Kidney (tissue), 13 donors: ENCODE measurements at regions not wholly inside any gene's neighbourhood (a gene's known extent, or its start where the extent isn't known, plus 50 kb on each side); places are given as distances from the start of the nearest gene placed in this dataset.
A peak's percentile ranks its signal among the peaks of the same experiment; 100 is the strongest.

ENCODE experiments used
- DNase-seq, 5 donors: peaks; one replicate each; pipeline ENCODE4 v3.0.0-alpha.2; 2013 to 2020
- FAIRE-seq: peaks from 2 replicates; lab custom pipeline; 2012; peaks lifted over from hg19 to GRCh38; lab: Jason Lieb, UNC
- H3K27ac ChIP-seq, 2 donors: one replicate each; pipeline ENCODE4 v1.7.0; 2013; ENCODE audit warnings: low read depth in 2 of 2, low read length in 2 of 2, inconsistent platforms in 1 of 2
- H3K27me3 ChIP-seq: one replicate; pipeline ENCODE4 v1.7.1; 2013; ENCODE audit warnings: low read length, inconsistent platforms; ENCODE audit not compliant: control insufficient read depth, insufficient read depth
- H3K36me3 ChIP-seq, 3 donors: one replicate each; pipeline versions ENCODE4 v1.7.0 to v1.7.1; 2013; ENCODE audit warnings: low read length in 3 of 3, control low read depth in 1 of 3, inconsistent platforms in 1 of 3; ENCODE audit not compliant: insufficient read depth in 3 of 3, control insufficient read depth in 2 of 3
- H3K4me1 ChIP-seq, 3 donors: one replicate each; pipeline versions ENCODE4 v1.7.0 to v1.7.1; 2013; ENCODE audit warnings: low read length in 3 of 3, inconsistent platforms in 1 of 3, low read depth in 1 of 3; ENCODE audit not compliant: control insufficient read depth in 2 of 3, insufficient read depth in 2 of 3
- H3K4me3 ChIP-seq, 3 donors: one replicate each; pipeline versions ENCODE4 v1.7.0 to v1.8.1; 2013; ENCODE audit warnings: low read length in 3 of 3, control low read depth in 1 of 3, inconsistent platforms in 1 of 3
- H3K9ac ChIP-seq, 3 donors: one replicate each; pipeline versions ENCODE4 v1.7.0 to v1.7.1; 2013; ENCODE audit warnings: low read length in 3 of 3, control low read depth in 1 of 3, inconsistent platforms in 1 of 3
- H3K9me3 ChIP-seq, 3 donors: one replicate each; pipeline versions ENCODE4 v1.7.0 to v1.7.1; 2013; ENCODE audit warnings: low read length in 3 of 3, control low read depth in 1 of 3, inconsistent platforms in 1 of 3; ENCODE audit not compliant: control insufficient read depth in 2 of 3, insufficient read depth in 1 of 3
- CTCF ChIP-seq: IDR thresholded peaks from 3 replicates; pipeline ENCODE4 v1.5.1; 2012; ENCODE audit warnings: mild to moderate bottlenecking, moderate library complexity, borderline replicate concordance; ENCODE audit not compliant: insufficient read depth; ENCODE audit errors: extremely low read depth
- intact Hi-C: fragments of 100-400 bp; cut with DNase I; formaldehyde crosslinking; loops from one replicate; pipeline ENCODE4 v1.11.1; 2022
- donor health status: control.
- donor health status: control.
- donor health status: control.
- donor health status: control.
- donor health status: control.
- donor health status: DM: yes; HTN: yes; CAD: no.
- donor health status: Normal renal cell carcinoma (clear cell type).

GRCh38 chr2:241924069-241924908 lies 54.8 kb downstream of the RTP5 start:
- no peak overlapping the region for H3K4me3 ChIP-seq
- H3K9me3 ChIP-seq, result no peaks in the 10 kb centered on the region
- intact Hi-C loops, result no loop called here
- H3K27ac ChIP-seq, result no peak overlapping the region
- H3K9ac ChIP-seq, result no peak overlapping the region
- TF ChIP-seq CTCF, result no peak
- no peaks in the 10 kb centered on the region for H3K36me3 ChIP-seq
- FAIRE-seq (no peak), DNase-seq (peak in 1 of 5 donors; percentile 15)
- no peaks in the 10 kb centered on the region for H3K4me1 ChIP-seq
- no peaks in the 10 kb centered on the region for H3K27me3 ChIP-seq

DNA sequence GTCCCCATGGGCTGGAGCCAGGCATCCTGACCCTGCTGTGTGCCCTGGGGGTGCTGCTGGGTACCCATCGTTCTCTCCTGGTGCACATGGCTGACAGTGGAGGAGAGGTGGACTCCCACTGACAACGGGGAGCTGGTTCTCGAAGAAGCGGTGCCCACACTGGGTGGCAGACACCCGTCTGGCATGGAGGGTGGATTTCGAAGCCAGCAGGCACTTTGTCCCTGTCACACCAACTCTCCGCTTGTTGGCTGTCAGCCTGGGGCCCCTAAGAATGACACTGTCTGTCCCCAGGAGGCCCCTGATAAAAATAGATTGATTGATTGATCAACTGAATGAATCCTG lies 55.4 kb downstream of the RTP5 start:
- FAIRE-seq (no peak), DNase-seq (peak in 1 of 5 donors; percentile 9)
- H3K4me1 ChIP-seq, result no peaks in the 10 kb centered on the region

GRCh38 chr2:241925277-241925676 lies 55.7 kb downstream of the RTP5 start:
- no peak overlapping the region for H3K27ac ChIP-seq
- H3K27me3 ChIP-seq, result no peaks in the 10 kb centered on the region
- H3K4me3 ChIP-seq, result no peak overlapping the region
- DNase-seq (peak in 1 of 5 donors; percentile 16), FAIRE-seq (no peak)
- H3K9ac ChIP-seq, result no peak overlapping the region
- no peaks in the 10 kb centered on the region for H3K9me3 ChIP-seq
- no peaks in the 10 kb centered on the region for H3K4me1 ChIP-seq
- H3K36me3 ChIP-seq, result no peaks in the 10 kb centered on the region
- intact Hi-C loops, result no loop called here
- no peak for TF ChIP-seq CTCF

More for the DNA sequence above, 55.4 kb downstream of the RTP5 start:
- H3K4me3 ChIP-seq, result no peak overlapping the region
- intact Hi-C loops, result no loop called here
- no peak overlapping the region for H3K9ac ChIP-seq
- H3K27ac ChIP-seq, result no peak overlapping the region
- H3K9me3 ChIP-seq, result no peaks in the 10 kb centered on the region
- H3K27me3 ChIP-seq, result no peaks in the 10 kb centered on the region
- no peaks in the 10 kb centered on the region for H3K36me3 ChIP-seq
- no peak for TF ChIP-seq CTCF
